GM12878 (cell line): ENCODE measurements at regions not wholly inside any gene's neighbourhood (a gene's known extent, or its start where the extent isn't known, plus 50 kb on each side); places are given as distances from the start of the nearest gene placed in this dataset.

ENCODE experiments used
- ATAC-seq: fragments of 200-7000 bp; cut with Tn5 transposase; 3 replicates; pipeline ENCODE4 v1.9.1; 2020; ENCODE audit warnings: mild to moderate bottlenecking, moderate library complexity
- BruUV-seq: library from RNA; stranded (reverse); fragments of 400-500 nt; replicated peaks from 2 replicates; lab custom pipeline; 2021; lab: Mats Ljungman, UMichigan
- CTCF ChIA-PET: fragments of 300-600 bp; sonication (Branson Sonifier 250); formaldehyde crosslinking; extraction: SDS; loops from one replicate; lab custom pipeline; 2021; ENCODE audit warnings: inconsistent platforms; lab: Yijun Ruan, JAX
- POLR2A ChIA-PET: fragments of 350-600 bp; formaldehyde crosslinking; extraction: SDS; loops from one replicate; lab custom pipeline; 2021; ENCODE audit warnings: inconsistent platforms; lab: Charles Lee
- RAD21 ChIA-PET: fragments of 300-600 bp; sonication (Branson Sonifier 250); formaldehyde crosslinking; loops from one replicate; lab custom pipeline; 2023; ENCODE audit warnings: antibody characterized with exemption; ENCODE audit not compliant: unreplicated experiment; lab: Charles Lee
- SMC1A ChIA-PET: fragments of 300-600 bp; sonication (Branson Sonifier 250); formaldehyde crosslinking; loops from one replicate; lab custom pipeline; 2023; ENCODE audit not compliant: unreplicated experiment, uncharacterized antibody; lab: Charles Lee
- DNase-seq: peaks from one replicate; pipeline ENCODE4 v3.0.0-alpha.2; 2011; ENCODE audit warnings: low read depth, low spot score
- FAIRE-seq: peaks from 3 replicates; lab custom pipeline; 2011; peaks lifted over from hg19 to GRCh38; lab: Jason Lieb, UNC
- H2AFZ ChIP-seq: 2 replicates; pipeline ENCODE4 v1.6.0; 2011; ENCODE audit warnings: low read depth, low read length, control low read depth; ENCODE audit not compliant: control insufficient read depth
- H3K27ac ChIP-seq: 2 replicates; pipeline ENCODE4 v1.5.1; 2011; ENCODE audit warnings: control low read depth; ENCODE audit not compliant: control insufficient read depth, insufficient read depth
- H3K27me3 ChIP-seq, 2 experiments: replicated peaks in 1 of 2; 2 replicates each; pipeline versions ENCODE4 v1.6.0 to v1.6.1; 2011; ENCODE audit warnings: low read length in 1 of 2; ENCODE audit not compliant: control insufficient read depth in 2 of 2, insufficient read depth in 2 of 2
- H3K36me3 ChIP-seq, 2 experiments: 2 replicates each; pipeline ENCODE4 v1.5.1; 2011; ENCODE audit warnings: low read length in 1 of 2; ENCODE audit not compliant: control insufficient read depth in 2 of 2, insufficient read depth in 2 of 2
- H3K4me1 ChIP-seq: 2 replicates; pipeline ENCODE4 v1.6.1; 2011; ENCODE audit warnings: mild to moderate bottlenecking, low read length, moderate library complexity, mixed read lengths; ENCODE audit not compliant: control insufficient read depth, insufficient read depth
- H3K4me2 ChIP-seq: 2 replicates; pipeline ENCODE4 v1.6.0; 2011; ENCODE audit warnings: control low read depth; ENCODE audit not compliant: control insufficient read depth, insufficient read depth
- H3K4me3 ChIP-seq: fragments of 200-600 bp; sonication (generic); 2 replicates; pipeline ENCODE4 v1.5.1; 2016
- H3K79me2 ChIP-seq: 2 replicates; pipeline ENCODE4 v1.6.0; 2011; ENCODE audit warnings: low read length; ENCODE audit not compliant: control insufficient read depth, insufficient read depth
- H3K9ac ChIP-seq: 2 replicates; pipeline ENCODE4 v1.8.0; 2011; ENCODE audit warnings: low read length, control low read depth, mixed read lengths; ENCODE audit not compliant: control insufficient read depth, insufficient read depth
- H3K9me3 ChIP-seq: replicated peaks from 3 replicates; pipeline ENCODE4 v1.5.1; 2011; ENCODE audit warnings: mild to moderate bottlenecking, low read length; ENCODE audit not compliant: control insufficient read depth, insufficient read depth
- H4K20me1 ChIP-seq: 2 replicates; pipeline ENCODE4 v1.6.0; 2011; ENCODE audit not compliant: control insufficient read depth, insufficient read depth
- HDAC6 ChIP-seq: fragments of 200-600 bp; sonication (generic); IDR thresholded peaks from one replicate; pipeline ENCODE4 v1.8.0; 2017; ENCODE audit warnings: antibody characterized with exemption; ENCODE audit not compliant: unreplicated experiment
- HDGF ChIP-seq: fragments of 450-650 bp; IDR thresholded peaks from 2 replicates; pipeline ENCODE4 v1.6.1; 2016; ENCODE audit warnings: antibody characterized with exemption
- MEF2A ChIP-seq: IDR thresholded peaks from 2 replicates; pipeline ENCODE4 v1.6.1; 2011; ENCODE audit warnings: low read depth, mild to moderate bottlenecking, low read length, moderate library complexity; ENCODE audit not compliant: insufficient read depth
- RAD21 ChIP-seq: IDR thresholded peaks from 2 replicates; pipeline ENCODE4 v1.6.1; 2011; ENCODE audit warnings: mild to moderate bottlenecking, low read depth, low read length, moderate library complexity; ENCODE audit not compliant: insufficient read depth
- WGBS: methylation state at CpG from one replicate; pipeline ENCODE4 v1.1.6; 2016; ENCODE audit warnings: low lambda C conversion rate; ENCODE audit not compliant: insufficient replicate concordance, insufficient coverage; ENCODE audit errors: missing lambda C conversion rate; 5-methylcytosine and 5-hydroxymethylcytosine counted together
- in situ Hi-C: fragments of 300-500 bp; cut with MboI; formaldehyde crosslinking; loops from 9 replicates; pipeline ENCODE4 v1.14.3; 2018; ENCODE audit warnings: mixed read lengths
- intact Hi-C: fragments of 100-400 bp; cut with micrococcal nuclease; formaldehyde crosslinking; loops from one replicate; pipeline ENCODE4 v1.14.2; 2022; ENCODE audit not compliant: unreplicated experiment
- TF ChIP-seq, protein P1 (sequence below): IDR thresholded peaks from 2 replicates; pipeline ENCODE4 v1.6.1; 2011; ENCODE audit warnings: borderline replicate concordance, low read depth, mild to moderate bottlenecking, moderate library complexity, mixed read lengths, low read length; ENCODE audit not compliant: insufficient read depth; ENCODE audit errors: extremely low read length

DNA sequence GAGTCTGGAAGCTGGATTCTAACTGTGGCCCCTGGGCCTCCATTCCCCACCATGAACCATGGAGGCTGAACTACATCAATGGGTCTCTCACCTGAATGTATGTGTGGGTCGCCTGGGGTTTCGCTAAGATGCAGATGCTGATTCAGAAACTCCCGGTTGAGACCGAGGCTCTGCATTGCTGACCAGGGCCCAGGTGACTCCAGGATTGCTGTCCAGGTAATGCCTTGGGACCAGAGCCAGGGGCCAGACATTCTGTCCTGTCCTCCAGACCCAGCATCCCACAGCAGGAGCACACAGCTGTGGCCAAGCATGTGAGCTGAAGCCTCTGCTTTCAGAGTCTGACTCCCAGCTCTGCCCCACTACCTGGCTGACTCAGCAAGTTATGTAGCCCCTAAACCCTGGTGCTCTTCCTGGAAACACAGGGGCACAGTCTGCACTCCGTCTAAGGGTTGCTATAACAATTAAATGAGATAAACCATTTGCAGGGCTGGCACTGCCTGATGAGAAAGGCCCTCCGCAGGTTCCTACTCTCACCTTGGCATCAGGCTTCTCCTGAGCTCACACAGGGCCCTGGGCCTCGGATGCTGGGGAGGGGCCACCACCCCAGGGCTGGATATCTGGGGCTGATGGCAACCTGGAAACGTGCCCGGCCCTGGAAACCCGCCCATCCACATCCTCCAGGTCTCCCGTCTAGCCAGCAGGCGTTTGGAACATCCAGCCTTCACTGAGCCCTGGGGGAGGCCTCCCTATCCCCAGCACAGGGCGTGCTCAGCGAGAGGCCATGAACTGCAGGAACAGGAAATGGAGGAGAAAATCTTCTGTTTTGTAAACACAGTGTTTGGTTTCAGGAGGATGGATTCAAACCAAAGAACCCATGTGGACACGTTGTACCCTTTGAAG is 175.7 kb downstream of the DLL1 start:
- in situ Hi-C loops = no loop called here
- FAIRE-seq (no peak), ATAC-seq (no peak)
- ChIA-PET POLR2A (no interaction called here), SMC1A (no interaction called here), CTCF (no interaction called here)
- no peak overlapping the region for H3K27ac ChIP-seq
- no peaks in the 10 kb centered on the region; the same call in 2 of the 3 replicates for H3K9me3 ChIP-seq
- no peaks in the 10 kb centered on the region for H3K79me2 ChIP-seq
- BruUV-seq = no TSS peak
- H2AFZ ChIP-seq = no peak overlapping the region
- intact Hi-C loops = no loop called here
- H3K4me2 ChIP-seq = no peak overlapping the region
- no peak overlapping the region for H3K9ac ChIP-seq
- WGBS = 25% methylated on average over 15 of the region's 15 CpGs
- H3K4me3 ChIP-seq = no peak overlapping the region
- no peaks in the 10 kb centered on the region for H3K36me3 ChIP-seq
- H4K20me1 ChIP-seq = no peaks in the 10 kb centered on the region
- H3K27me3 ChIP-seq = no peaks in the 10 kb centered on the region
- TF ChIP-seq, protein P1, sequence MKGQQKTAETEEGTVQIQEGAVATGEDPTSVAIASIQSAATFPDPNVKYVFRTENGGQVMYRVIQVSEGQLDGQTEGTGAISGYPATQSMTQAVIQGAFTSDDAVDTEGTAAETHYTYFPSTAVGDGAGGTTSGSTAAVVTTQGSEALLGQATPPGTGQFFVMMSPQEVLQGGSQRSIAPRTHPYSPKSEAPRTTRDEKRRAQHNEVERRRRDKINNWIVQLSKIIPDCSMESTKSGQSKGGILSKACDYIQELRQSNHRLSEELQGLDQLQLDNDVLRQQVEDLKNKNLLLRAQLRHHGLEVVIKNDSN = no peak
- no peak for TF ChIP-seq HDGF
- no peak for TF ChIP-seq HDAC6
- TF ChIP-seq MEF2A = no peak
- TF ChIP-seq RAD21 = no peak
- TF ChIP-seq, all 136 proteins: peak for 0
- RAD21 ChIA-PET = no interaction called here
- DNase-seq = no peak
- no peaks in the 10 kb centered on the region for H3K4me1 ChIP-seq
